ENCODE measurements at regions not wholly inside any gene's neighbourhood (a gene's known extent, or its start where the extent isn't known, plus 50 kb on each side); places are given as distances from the start of the nearest gene placed in this dataset.
A peak's percentile ranks its signal among the peaks of the same experiment; 100 is the strongest.
"Not testable (repeated sequence)": the region's sequence is repeated elsewhere in the genome, so short reads cannot be mapped to it uniquely, and the experiment has no call there.

- H3K36me3 ChIP-seq = no peaks in the 10 kb centered on the region
- no peak overlapping the region for H3K27ac ChIP-seq
- no peak for DNase-seq (ENCODE audit: low read depth in 1 of 2, low spot score in 2 of 2)
Measured at GRCh38 chr3:65020281-65021160, 332.7 kb upstream of the ADAMTS9 start.

GRCh38 chr3:65019443-65020055 lies 331.7 kb upstream of the ADAMTS9 start:
- H3K27ac ChIP-seq = no peak overlapping the region
- no peak for DNase-seq (ENCODE audit: low read depth in 1 of 2, low spot score in 2 of 2)

More at GRCh38 chr3:65020281-65021160, 332.7 kb upstream of the ADAMTS9 start:
- H3K27me3 ChIP-seq (replicated peaks) = no peaks in the 10 kb centered on the region
- no peak overlapping the region for H3K4me3 ChIP-seq
- H3K4me1 ChIP-seq (replicated peaks) = no peaks in the 10 kb centered on the region
- H3K9me3 ChIP-seq (replicated peaks) = no peaks in the 10 kb centered on the region

GRCh38 chr3:65018801-65019200 lies 331.0 kb upstream of the ADAMTS9 start:
- no peak overlapping the region for H3K27ac ChIP-seq
- H3K27me3 ChIP-seq (replicated peaks) = no peaks in the 10 kb centered on the region
- H3K36me3 ChIP-seq = no peaks in the 10 kb centered on the region
- H3K4me3 ChIP-seq = no peak overlapping the region
- no peaks in the 10 kb centered on the region for H3K9me3 ChIP-seq (replicated peaks)
- no peaks in the 10 kb centered on the region for H3K4me1 ChIP-seq (replicated peaks)
- no peak for DNase-seq (ENCODE audit: low read depth in 1 of 2, low spot score in 2 of 2)

More at GRCh38 chr3:65019443-65020055, 331.7 kb upstream of the ADAMTS9 start:
- H3K27me3 ChIP-seq (replicated peaks) = no peaks in the 10 kb centered on the region
- H3K9me3 ChIP-seq (replicated peaks) = no peaks in the 10 kb centered on the region
- no peak overlapping the region for H3K4me3 ChIP-seq
- no peaks in the 10 kb centered on the region for H3K4me1 ChIP-seq (replicated peaks)
- no peaks in the 10 kb centered on the region for H3K36me3 ChIP-seq

- no peaks in the 10 kb centered on the region for H3K9me3 ChIP-seq (replicated peaks)
- H3K27ac ChIP-seq = no peak overlapping the region
- no peaks in the 10 kb centered on the region for H3K4me1 ChIP-seq (replicated peaks)
- H3K4me3 ChIP-seq = no peak overlapping the region
- H3K27me3 ChIP-seq (replicated peaks) = no peaks in the 10 kb centered on the region
- no peaks in the 10 kb centered on the region for H3K36me3 ChIP-seq
- no peak for DNase-seq (ENCODE audit: low read depth in 1 of 2, low spot score in 2 of 2)
Measured at GRCh38 chr3:65017359-65017758, 329.6 kb upstream of the ADAMTS9 start.

GRCh38 chr3:65015711-65016110 lies 327.9 kb upstream of the ADAMTS9 start:
- no peak for DNase-seq (ENCODE audit: low read depth in 1 of 2, low spot score in 2 of 2)
- Histone ChIP-seq H3K36me3 (no peaks in the 10 kb centered on the region), H3K4me3 (no peak overlapping the region), H3K9me3 (replicated peaks) (no peaks in the 10 kb centered on the region), H3K27ac (no peak overlapping the region), H3K27me3 (replicated peaks) (no peaks in the 10 kb centered on the region), H3K4me1 (replicated peaks) (no peaks in the 10 kb centered on the region)

- DNase-seq (ENCODE audit: low read depth in 1 of 2, low spot score in 2 of 2) = no peak
- Histone ChIP-seq H3K4me3 (no peak overlapping the region), H3K27ac (no peak overlapping the region)
Measured at GRCh38 chr3:65013053-65013452, 325.3 kb upstream of the ADAMTS9 start.

GRCh38 chr3:65006300-65006739 lies 318.5 kb upstream of the ADAMTS9 start:
- H3K27me3 ChIP-seq (replicated peaks) = no peaks in the 10 kb centered on the region
- peak overlapping the region; percentile 86 for H3K27ac ChIP-seq
- H3K4me3 ChIP-seq = no peak overlapping the region
- peaks cover 30% of the 10 kb centered on the region for H3K4me1 ChIP-seq (replicated peaks)
- H3K9me3 ChIP-seq (replicated peaks) = no peaks in the 10 kb centered on the region
- no peaks in the 10 kb centered on the region for H3K36me3 ChIP-seq
- DNase-seq (ENCODE audit: low read depth in 1 of 2, low spot score in 2 of 2) = peak in 1 of 2 experiments; percentile 84

More at GRCh38 chr3:65013053-65013452, 325.3 kb upstream of the ADAMTS9 start:
- no peaks in the 10 kb centered on the region for H3K9me3 ChIP-seq (replicated peaks)
- H3K36me3 ChIP-seq = no peaks in the 10 kb centered on the region
- H3K4me1 ChIP-seq (replicated peaks) = no peaks in the 10 kb centered on the region
- H3K27me3 ChIP-seq (replicated peaks) = no peaks in the 10 kb centered on the region

- Histone ChIP-seq H3K27me3 (replicated peaks) (no peaks in the 10 kb centered on the region), H3K9me3 (replicated peaks) (no peaks in the 10 kb centered on the region), H3K27ac (peak overlapping the region; percentile 86), H3K4me3 (no peak overlapping the region), H3K4me1 (replicated peaks) (peaks cover 30% of the 10 kb centered on the region), H3K36me3 (no peaks in the 10 kb centered on the region)
- peak in 1 of 2 experiments; percentile 43 for DNase-seq (ENCODE audit: low read depth in 1 of 2, low spot score in 2 of 2)
Measured at GRCh38 chr3:65005486-65005885, 317.7 kb upstream of the ADAMTS9 start.

- Histone ChIP-seq H3K9me3 (replicated peaks) (no peaks in the 10 kb centered on the region), H3K36me3 (no peaks in the 10 kb centered on the region), H3K27ac (peak overlapping the region; percentile 86), H3K27me3 (replicated peaks) (no peaks in the 10 kb centered on the region), H3K4me3 (no peak overlapping the region), H3K4me1 (replicated peaks) (peaks cover 30% of the 10 kb centered on the region)
- no peak for DNase-seq (ENCODE audit: low read depth in 1 of 2, low spot score in 2 of 2)
Measured at GRCh38 chr3:65004795-65005295, 317.0 kb upstream of the ADAMTS9 start.

- H3K27ac ChIP-seq = no peak overlapping the region
- no peaks in the 10 kb centered on the region for H3K9me3 ChIP-seq (replicated peaks)
- no peak overlapping the region for H3K4me3 ChIP-seq
- no peak for DNase-seq (ENCODE audit: low read depth in 1 of 2, low spot score in 2 of 2)
- no peaks in the 10 kb centered on the region for H3K27me3 ChIP-seq (replicated peaks)
- H3K36me3 ChIP-seq = no peaks in the 10 kb centered on the region
- H3K4me1 ChIP-seq (replicated peaks) = peaks cover 30% of the 10 kb centered on the region
Measured at GRCh38 chr3:65004306-65004705, 316.5 kb upstream of the ADAMTS9 start.

- not testable (repeated sequence) for H3K27me3 ChIP-seq (replicated peaks); H3K4me3 ChIP-seq; DNase-seq (ENCODE audit: low read depth in 1 of 2, low spot score in 2 of 2); H3K9me3 ChIP-seq (replicated peaks); H3K36me3 ChIP-seq; H3K27ac ChIP-seq
- peaks cover 24% of the 10 kb centered on the region for H3K4me1 ChIP-seq (replicated peaks)
Measured at GRCh38 chr3:65001119-65001518, 313.3 kb upstream of the ADAMTS9 start.

- Histone ChIP-seq H3K27ac (no peak overlapping the region), H3K4me1 (replicated peaks) (peaks cover 12% of the 10 kb centered on the region), H3K27me3 (replicated peaks) (no peaks in the 10 kb centered on the region), H3K9me3 (replicated peaks) (no peaks in the 10 kb centered on the region), H3K36me3 (no peaks in the 10 kb centered on the region), H3K4me3 (no peak overlapping the region)
- no peak for DNase-seq (ENCODE audit: low read depth in 1 of 2, low spot score in 2 of 2)
Measured at GRCh38 chr3:64998317-64998716, 310.5 kb upstream of the ADAMTS9 start.

GRCh38 chr3:64995857-64996551 lies 308.2 kb upstream of the ADAMTS9 start:
- no peak overlapping the region for H3K4me3 ChIP-seq
- H3K27ac ChIP-seq = no peak overlapping the region
- peak in 1 of 2 experiments; percentile 22 for DNase-seq (ENCODE audit: low read depth in 1 of 2, low spot score in 2 of 2)
- no peaks in the 10 kb centered on the region for H3K27me3 ChIP-seq (replicated peaks)
- no peaks in the 10 kb centered on the region for H3K36me3 ChIP-seq
- peaks cover 20% of the 10 kb centered on the region for H3K4me1 ChIP-seq (replicated peaks)
- H3K9me3 ChIP-seq (replicated peaks) = no peaks in the 10 kb centered on the region

All from SJSA1 (cell line).